Gastrocnemius medialis (tissue), 4 donors: ENCODE measurements at regions not wholly inside any gene's neighbourhood (a gene's known extent, or its start where the extent isn't known, plus 50 kb on each side); places are given as distances from the start of the nearest gene placed in this dataset.

Experiments
- CTCF ChIP-seq, 5 experiments: fragments of 450-650 bp in 3 of 5; fragments of 200-600 bp in 2 of 5; sonication (generic) in 2 of 5; IDR thresholded peaks in 4 of 5; conservative IDR thresholded peaks in 1 of 5; 1 replicate in 4 of 5; 2 replicates in 1 of 5; pipeline ENCODE4 v1.5.1; 2016 to 2019; ENCODE audit warnings: antibody characterized with exemption in 5 of 5, mild to moderate bottlenecking in 3 of 5, moderate library complexity in 3 of 5
- POLR2A ChIP-seq, 2 donors: fragments of 450-650 bp; IDR thresholded peaks; one replicate each; pipeline ENCODE4 v1.6.1; 2017; ENCODE audit warnings: antibody characterized with exemption in 2 of 2, mild to moderate bottlenecking in 2 of 2, moderate library complexity in 2 of 2

- TF ChIP-seq CTCF (IDR thresholded peaks at IDR 0.05 in 4 of 5, conservative IDR thresholded peaks at IDR 0.05 in 1 of 5) (no peak), POLR2A (IDR thresholded peaks at IDR 0.05) (no peak)
These were observed 329.0 kb upstream of the TMTC4 start for GRCh38 chr13:101003566-101003965.
